HFFc6 (cell line): ENCODE measurements at regions not wholly inside any gene's neighbourhood (a gene's known extent, or its start where the extent isn't known, plus 50 kb on each side); places are given as distances from the start of the nearest gene placed in this dataset.
A peak's percentile ranks its signal among the peaks of the same experiment; 100 is the strongest.

Source experiments
- DNase-seq: peaks from one replicate; pipeline ENCODE4 v3.0.0-alpha.2; 2018
- H3K27ac Mint-ChIP-seq: 2 replicates; pipeline ENCODE4 v1.8.0; 2020; ENCODE audit warnings: mild to moderate bottlenecking, mixed read lengths
- H3K27me3 Mint-ChIP-seq: 2 replicates; pipeline ENCODE4 v1.8.0; 2021; ENCODE audit warnings: mild to moderate bottlenecking, moderate library complexity, mixed read lengths; ENCODE audit not compliant: insufficient read depth
- H3K36me3 Mint-ChIP-seq: 2 replicates; pipeline ENCODE4 v1.8.0; 2021; ENCODE audit warnings: low read depth, mixed read lengths
- H3K4me1 Mint-ChIP-seq: 2 replicates; pipeline ENCODE4 v1.8.0; 2020; ENCODE audit warnings: low read depth, mixed read lengths
- H3K4me3 Mint-ChIP-seq: 2 replicates; pipeline ENCODE4 v1.8.0; 2020; ENCODE audit warnings: mild to moderate bottlenecking, moderate library complexity, mixed read lengths
- H3K9me3 Mint-ChIP-seq: 2 replicates; pipeline ENCODE4 v1.8.0; 2020; ENCODE audit warnings: mild to moderate bottlenecking, mixed read lengths
- TF ChIP-seq, protein P1 (sequence below): fragments of 200-600 bp; sonication (generic); IDR thresholded peaks from 2 replicates; pipeline ENCODE4 v1.5.0; 2021; ENCODE audit warnings: antibody characterized with exemption, mild to moderate bottlenecking

DNA sequence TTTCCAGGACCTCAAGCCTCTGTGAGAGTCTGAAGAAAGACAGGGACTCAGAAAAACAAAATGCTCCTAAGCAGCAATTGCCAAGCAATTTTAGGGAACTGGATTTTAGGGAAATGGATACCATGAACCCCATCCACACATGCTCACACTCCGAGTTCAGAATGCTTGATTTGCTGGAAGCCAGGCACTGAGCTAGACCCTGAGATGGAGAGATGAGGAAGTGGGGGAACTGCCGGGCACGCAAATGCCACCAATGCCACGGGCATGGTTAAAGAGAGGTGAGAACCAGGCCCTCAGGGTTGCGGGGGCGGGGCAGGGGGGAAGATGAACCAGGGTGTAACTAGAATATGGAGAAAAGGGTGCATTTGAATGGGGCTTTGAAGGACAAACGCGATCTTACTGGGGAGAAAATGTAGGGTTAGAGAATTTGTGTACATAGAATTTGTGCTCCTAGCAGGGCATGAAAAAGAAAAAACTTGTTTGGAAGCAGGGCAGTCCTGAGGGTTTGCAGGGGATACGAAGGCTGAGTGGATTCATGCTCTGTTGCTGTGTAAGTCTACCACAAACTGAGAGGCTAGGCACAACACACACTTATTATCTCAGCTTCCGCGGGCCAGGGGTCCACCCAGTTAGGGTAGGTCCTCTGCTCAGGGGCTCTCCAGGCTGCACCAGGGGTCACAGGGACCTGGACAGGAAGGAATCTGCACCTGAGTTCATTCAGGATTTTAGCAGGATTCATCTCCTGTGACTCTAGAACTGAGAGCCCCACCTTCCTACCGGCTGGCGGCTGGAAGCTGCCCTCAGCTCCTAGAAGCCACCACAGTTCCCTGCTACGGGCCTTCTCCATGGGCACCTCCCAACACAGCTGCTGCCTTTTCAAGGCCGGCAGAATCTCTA is 108.0 kb downstream of the SNX5 start:
- DNase-seq = no peak
- no peak overlapping the region for H3K27ac Mint-ChIP-seq
- peaks cover 24% of the 10 kb centered on the region for H3K4me1 Mint-ChIP-seq
- peaks cover 2% of the 10 kb centered on the region for H3K27me3 Mint-ChIP-seq
- H3K9me3 Mint-ChIP-seq = peaks cover 17% of the 10 kb centered on the region
- peaks cover 10% of the 10 kb centered on the region; the same call in 1 of the 2 replicates for H3K36me3 Mint-ChIP-seq
- H3K4me3 Mint-ChIP-seq = no peak overlapping the region
- TF ChIP-seq, protein P1, sequence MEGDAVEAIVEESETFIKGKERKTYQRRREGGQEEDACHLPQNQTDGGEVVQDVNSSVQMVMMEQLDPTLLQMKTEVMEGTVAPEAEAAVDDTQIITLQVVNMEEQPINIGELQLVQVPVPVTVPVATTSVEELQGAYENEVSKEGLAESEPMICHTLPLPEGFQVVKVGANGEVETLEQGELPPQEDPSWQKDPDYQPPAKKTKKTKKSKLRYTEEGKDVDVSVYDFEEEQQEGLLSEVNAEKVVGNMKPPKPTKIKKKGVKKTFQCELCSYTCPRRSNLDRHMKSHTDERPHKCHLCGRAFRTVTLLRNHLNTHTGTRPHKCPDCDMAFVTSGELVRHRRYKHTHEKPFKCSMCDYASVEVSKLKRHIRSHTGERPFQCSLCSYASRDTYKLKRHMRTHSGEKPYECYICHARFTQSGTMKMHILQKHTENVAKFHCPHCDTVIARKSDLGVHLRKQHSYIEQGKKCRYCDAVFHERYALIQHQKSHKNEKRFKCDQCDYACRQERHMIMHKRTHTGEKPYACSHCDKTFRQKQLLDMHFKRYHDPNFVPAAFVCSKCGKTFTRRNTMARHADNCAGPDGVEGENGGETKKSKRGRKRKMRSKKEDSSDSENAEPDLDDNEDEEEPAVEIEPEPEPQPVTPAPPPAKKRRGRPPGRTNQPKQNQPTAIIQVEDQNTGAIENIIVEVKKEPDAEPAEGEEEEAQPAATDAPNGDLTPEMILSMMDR = no peak

DNA sequence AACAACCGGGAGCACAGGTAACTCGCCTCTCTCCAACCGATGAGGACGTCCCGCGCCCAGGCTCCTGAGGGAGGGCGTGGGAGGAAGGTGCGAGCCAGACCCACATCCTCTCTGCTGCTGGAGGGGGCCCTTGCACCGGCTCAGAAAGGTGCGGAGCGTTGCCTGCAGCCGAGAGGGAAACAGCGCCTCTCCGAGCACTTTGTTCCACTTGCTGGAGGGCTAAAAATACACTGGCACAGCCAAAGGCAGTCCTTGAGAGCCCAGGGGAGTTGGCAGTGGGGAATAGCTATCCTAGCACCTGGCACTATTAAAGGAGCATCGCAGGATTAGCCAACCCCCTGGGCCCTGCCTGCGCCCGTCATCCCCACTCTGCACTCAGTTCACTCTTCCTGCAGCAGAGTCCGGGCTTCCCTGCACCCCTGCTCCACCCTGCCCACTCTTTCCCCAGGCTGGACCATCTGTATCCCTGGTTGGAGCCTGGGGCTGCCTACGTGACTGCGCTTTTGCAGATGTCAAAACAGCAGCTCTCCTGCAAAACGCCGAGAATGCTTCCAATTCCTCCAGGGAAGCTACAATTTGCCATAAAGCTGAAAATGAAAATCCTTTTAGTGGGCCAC is 108.9 kb downstream of the SNX5 start:
- Mint-ChIP-seq H3K4me1 (peaks cover 24% of the 10 kb centered on the region), H3K27me3 (peaks cover 2% of the 10 kb centered on the region), H3K4me3 (no peak overlapping the region), H3K27ac (no peak overlapping the region), H3K9me3 (peaks cover 17% of the 10 kb centered on the region), H3K36me3 (peaks cover 10% of the 10 kb centered on the region; the same call in 1 of the 2 replicates)
- no peak for DNase-seq
- TF ChIP-seq, protein P1 = no peak

GRCh38 chr20:17859002-17859615 is 109.5 kb downstream of the SNX5 start:
- H3K27ac Mint-ChIP-seq = no peak overlapping the region
- TF ChIP-seq, protein P1 = no peak
- H3K27me3 Mint-ChIP-seq = peaks cover 2% of the 10 kb centered on the region
- DNase-seq = no peak
- peaks cover 30% of the 10 kb centered on the region for H3K4me1 Mint-ChIP-seq
- peaks cover 10% of the 10 kb centered on the region; the same call in 1 of the 2 replicates for H3K36me3 Mint-ChIP-seq
- no peak overlapping the region for H3K4me3 Mint-ChIP-seq
- H3K9me3 Mint-ChIP-seq = peaks cover 17% of the 10 kb centered on the region

- H3K27me3 Mint-ChIP-seq = peaks cover 2% of the 10 kb centered on the region
- H3K36me3 Mint-ChIP-seq = peaks cover 10% of the 10 kb centered on the region; the same call in 1 of the 2 replicates
- TF ChIP-seq, protein P1 = no peak
- peaks cover 27% of the 10 kb centered on the region for H3K4me1 Mint-ChIP-seq
- peaks cover 17% of the 10 kb centered on the region for H3K9me3 Mint-ChIP-seq
- H3K4me3 Mint-ChIP-seq = no peak overlapping the region
- DNase-seq = no peak
- H3K27ac Mint-ChIP-seq = no peak overlapping the region
These were observed 110.1 kb downstream of the SNX5 start for GRCh38 chr20:17858450-17859001.

- Mint-ChIP-seq H3K9me3 (peaks cover 17% of the 10 kb centered on the region), H3K4me1 (peaks cover 27% of the 10 kb centered on the region), H3K27ac (peak overlapping the region; percentile 34; the same call in 1 of the 2 replicates)
These were observed 110.8 kb downstream of the SNX5 start for GRCh38 chr20:17857639-17858449.

More at GRCh38 chr20:17857639-17858449, 110.8 kb downstream of the SNX5 start:
- TF ChIP-seq, protein P1 = no peak
- DNase-seq = no peak
- no peak overlapping the region for H3K4me3 Mint-ChIP-seq
- peaks cover 2% of the 10 kb centered on the region for H3K27me3 Mint-ChIP-seq
- peaks cover 10% of the 10 kb centered on the region; the same call in 1 of the 2 replicates for H3K36me3 Mint-ChIP-seq
